SU-DHL-6 (cell line): ENCODE measurements at regions not wholly inside any gene's neighbourhood (a gene's known extent, or its start where the extent isn't known, plus 50 kb on each side); places are given as distances from the start of the nearest gene placed in this dataset.

Experiments
- H2AFZ ChIP-seq: fragments of 200-600 bp; sonication (generic); 2 replicates; pipeline ENCODE4 v1.6.1; 2014; ENCODE audit warnings: low read depth, mild to moderate bottlenecking, moderate library complexity, mixed read lengths, antibody characterized with exemption, low read length; ENCODE audit not compliant: severe bottlenecking
- H3F3A ChIP-seq: fragments of 200-600 bp; shearing (Covaris generic); 2 replicates; pipeline ENCODE4 v1.6.0; 2016; ENCODE audit warnings: antibody characterized with exemption, mild to moderate bottlenecking; ENCODE audit not compliant: insufficient read depth
- H3K27ac ChIP-seq: fragments of 200-600 bp; sonication (generic); 2 replicates; pipeline ENCODE4 v1.5.1; 2016; ENCODE audit warnings: low read depth, mild to moderate bottlenecking, low read length, moderate library complexity, mixed read lengths
- H3K27me3 ChIP-seq: fragments of 200-600 bp; sonication (generic), shearing (Covaris generic); 2 replicates; pipeline ENCODE4 v1.6.0; 2014; ENCODE audit warnings: mild to moderate bottlenecking, low read length
- H3K36me3 ChIP-seq: fragments of 200-600 bp; sonication (generic); 2 replicates; pipeline ENCODE4 v1.6.1; 2014; ENCODE audit warnings: mild to moderate bottlenecking, low read length, mixed read lengths
- H3K4me2 ChIP-seq: fragments of 300-600, 200-600 bp; shearing (Covaris generic), sonication (generic); 2 replicates; pipeline ENCODE4 v1.6.0; 2014; ENCODE audit warnings: low read length, low read depth, mild to moderate bottlenecking; ENCODE audit not compliant: poor library complexity, severe bottlenecking
- H3K4me3 ChIP-seq: fragments of 200-600 bp; sonication (generic); 2 replicates; pipeline ENCODE4 v1.5.1; 2014; ENCODE audit warnings: antibody characterized with exemption, low read length, mild to moderate bottlenecking, mixed read lengths; ENCODE audit not compliant: insufficient read depth, poor library complexity, severe bottlenecking
- H3K79me2 ChIP-seq: fragments of 200-600 bp; sonication (generic); 2 replicates; pipeline ENCODE4 v1.6.1; 2014; ENCODE audit warnings: mild to moderate bottlenecking, low read length, moderate library complexity; ENCODE audit not compliant: insufficient read depth
- H3K9ac ChIP-seq: fragments of 200-600 bp; sonication (generic); 2 replicates; pipeline ENCODE4 v1.7.0; 2014; ENCODE audit warnings: mild to moderate bottlenecking, low read length
- H3K9me2 ChIP-seq: fragments of 200-600 bp; sonication (generic); replicated peaks from 2 replicates; pipeline ENCODE4 v1.6.1; 2014; ENCODE audit warnings: low read length; ENCODE audit not compliant: insufficient read depth
- H3K9me3 ChIP-seq: fragments of 200-600 bp; sonication (generic); 2 replicates; pipeline ENCODE4 v1.6.1; 2014; ENCODE audit warnings: low read length, mixed read lengths; ENCODE audit not compliant: insufficient read depth
- H4K20me1 ChIP-seq: fragments of 200-600 bp; sonication (generic); 2 replicates; pipeline ENCODE4 v1.6.1; 2014; ENCODE audit warnings: low read depth, mild to moderate bottlenecking, antibody characterized with exemption, low read length, moderate library complexity, mixed read lengths
- EZH2phosphoT487 ChIP-seq: fragments of 200-600 bp; sonication (generic), shearing (Covaris generic); conservative IDR thresholded peaks from 2 replicates; pipeline ENCODE4 v1.6.1; 2018; ENCODE audit warnings: mild to moderate bottlenecking, antibody characterized with exemption, low read length, moderate library complexity, mixed read lengths
- TF ChIP-seq, protein P1 (sequence below): fragments of 200-600 bp; sonication (generic); IDR thresholded peaks from one replicate; pipeline ENCODE4 v1.5.1; 2017; ENCODE audit warnings: antibody characterized with exemption, mild to moderate bottlenecking, low read length, moderate library complexity; ENCODE audit not compliant: insufficient read depth, poor library complexity, severe bottlenecking

DNA sequence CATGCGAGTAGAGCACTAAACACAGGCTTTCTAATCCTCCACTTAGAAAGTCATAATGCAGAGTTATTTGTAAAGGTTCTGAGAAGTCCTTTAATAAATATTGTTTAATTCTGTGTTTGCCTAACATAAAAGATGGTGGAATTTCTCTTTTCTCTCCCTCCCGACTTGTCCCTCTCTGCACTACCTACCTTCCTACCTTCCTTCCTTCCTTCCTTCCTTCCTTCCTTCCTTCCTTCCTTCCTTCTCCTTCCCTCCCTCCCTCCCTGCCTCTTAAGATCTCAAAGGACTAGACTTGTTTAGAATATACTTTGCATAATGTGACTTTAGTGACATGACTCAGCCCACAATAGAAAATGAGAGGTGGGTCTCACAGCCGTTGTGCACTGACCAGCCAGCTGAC, 156.3 kb upstream of the TAPT1 start:
- Histone ChIP-seq H2AFZ (no peak overlapping the region), H3F3A (no peaks in the 10 kb centered on the region), H3K4me2 (no peak overlapping the region), H4K20me1 (no peaks in the 10 kb centered on the region), H3K4me3 (no peak overlapping the region), H3K9me2 (no peaks in the 10 kb centered on the region), H3K27me3 (no peaks in the 10 kb centered on the region), H3K9ac (no peak overlapping the region), H3K79me2 (no peaks in the 10 kb centered on the region), H3K9me3 (no peaks in the 10 kb centered on the region), H3K36me3 (no peaks in the 10 kb centered on the region), H3K27ac (no peak overlapping the region)
- TF ChIP-seq, protein P1, sequence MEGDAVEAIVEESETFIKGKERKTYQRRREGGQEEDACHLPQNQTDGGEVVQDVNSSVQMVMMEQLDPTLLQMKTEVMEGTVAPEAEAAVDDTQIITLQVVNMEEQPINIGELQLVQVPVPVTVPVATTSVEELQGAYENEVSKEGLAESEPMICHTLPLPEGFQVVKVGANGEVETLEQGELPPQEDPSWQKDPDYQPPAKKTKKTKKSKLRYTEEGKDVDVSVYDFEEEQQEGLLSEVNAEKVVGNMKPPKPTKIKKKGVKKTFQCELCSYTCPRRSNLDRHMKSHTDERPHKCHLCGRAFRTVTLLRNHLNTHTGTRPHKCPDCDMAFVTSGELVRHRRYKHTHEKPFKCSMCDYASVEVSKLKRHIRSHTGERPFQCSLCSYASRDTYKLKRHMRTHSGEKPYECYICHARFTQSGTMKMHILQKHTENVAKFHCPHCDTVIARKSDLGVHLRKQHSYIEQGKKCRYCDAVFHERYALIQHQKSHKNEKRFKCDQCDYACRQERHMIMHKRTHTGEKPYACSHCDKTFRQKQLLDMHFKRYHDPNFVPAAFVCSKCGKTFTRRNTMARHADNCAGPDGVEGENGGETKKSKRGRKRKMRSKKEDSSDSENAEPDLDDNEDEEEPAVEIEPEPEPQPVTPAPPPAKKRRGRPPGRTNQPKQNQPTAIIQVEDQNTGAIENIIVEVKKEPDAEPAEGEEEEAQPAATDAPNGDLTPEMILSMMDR, result no peak
- no peak for TF ChIP-seq EZH2phosphoT487

DNA sequence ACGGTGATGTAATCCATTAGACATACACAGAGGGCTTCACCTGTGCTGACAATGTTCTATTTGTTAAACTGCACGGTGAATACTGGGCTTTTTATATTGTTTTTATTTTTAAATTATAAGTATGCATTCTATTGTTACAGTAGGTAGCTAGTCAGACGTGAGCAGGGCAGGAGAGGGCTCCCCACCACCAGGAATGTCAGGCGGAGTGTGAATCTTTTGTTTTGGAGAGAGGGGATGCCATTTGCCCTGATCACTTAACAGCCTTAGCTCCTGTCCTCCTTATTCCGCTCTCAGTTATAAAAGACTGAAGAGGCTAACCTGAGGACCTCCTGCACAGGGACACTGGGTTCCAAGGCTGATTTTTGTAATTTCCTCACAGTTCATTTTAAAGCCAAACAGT, 151.6 kb upstream of the TAPT1 start:
- Histone ChIP-seq H3K4me2 (no peak overlapping the region), H3K9me3 (no peaks in the 10 kb centered on the region), H3K27me3 (no peaks in the 10 kb centered on the region), H3K36me3 (no peaks in the 10 kb centered on the region), H3K9me2 (no peaks in the 10 kb centered on the region), H3F3A (no peaks in the 10 kb centered on the region), H3K79me2 (no peaks in the 10 kb centered on the region), H3K27ac (no peak overlapping the region), H2AFZ (no peak overlapping the region), H3K9ac (no peak overlapping the region), H3K4me3 (no peak overlapping the region), H4K20me1 (no peaks in the 10 kb centered on the region)
- TF ChIP-seq, protein P1, result no peak
- no peak for TF ChIP-seq EZH2phosphoT487

DNA sequence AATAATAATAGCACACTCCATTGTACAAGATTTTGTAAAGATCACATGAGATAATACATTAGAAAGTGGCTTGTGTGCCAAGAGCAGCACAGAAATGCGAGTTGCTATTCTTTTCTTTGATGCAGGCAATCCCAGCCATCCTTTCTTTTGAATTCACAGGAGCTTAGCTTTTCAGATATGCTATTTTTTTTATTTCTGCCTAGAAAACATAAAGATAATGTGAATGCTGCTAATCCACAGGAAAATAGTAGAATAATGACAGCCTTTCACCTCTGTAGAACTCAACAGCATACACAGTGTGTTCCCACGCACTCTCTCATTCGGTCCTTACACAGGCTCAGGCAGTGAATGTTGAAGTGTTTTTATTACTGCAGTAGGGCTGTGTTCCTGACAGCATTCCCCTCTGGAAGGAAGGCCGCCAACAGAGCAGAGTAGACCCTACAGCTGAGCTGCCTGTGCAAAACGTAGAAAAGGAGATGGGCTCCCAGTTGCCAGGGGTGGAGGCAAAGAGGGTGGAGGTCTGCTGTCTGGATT, 138.8 kb upstream of the TAPT1 start:
- H3F3A ChIP-seq, result no peaks in the 10 kb centered on the region
- H3K4me2 ChIP-seq, result no peak overlapping the region
- no peak overlapping the region for H3K27ac ChIP-seq
- TF ChIP-seq EZH2phosphoT487, result no peak
- TF ChIP-seq, protein P1, result no peak
- no peaks in the 10 kb centered on the region for H3K36me3 ChIP-seq
- no peak overlapping the region for H2AFZ ChIP-seq
- no peak overlapping the region for H3K9ac ChIP-seq
- no peaks in the 10 kb centered on the region for H3K27me3 ChIP-seq
- no peaks in the 10 kb centered on the region for H3K9me2 ChIP-seq
- no peaks in the 10 kb centered on the region for H4K20me1 ChIP-seq
- no peaks in the 10 kb centered on the region for H3K79me2 ChIP-seq
- no peaks in the 10 kb centered on the region for H3K9me3 ChIP-seq
- no peak overlapping the region for H3K4me3 ChIP-seq
